Prostate gland (tissue), 2 donors: ENCODE measurements at regions not wholly inside any gene's neighbourhood (a gene's known extent, or its start where the extent isn't known, plus 50 kb on each side); places are given as distances from the start of the nearest gene placed in this dataset.

Experiments
- CTCF ChIP-seq, 4 experiments: fragments of 200-600 bp in 2 of 4; fragments of 450-650 bp in 2 of 4; sonication (generic) in 2 of 4; IDR thresholded peaks; 1 replicate in 3 of 4; 2 replicates in 1 of 4; pipeline ENCODE4 v1.5.1; 2016 to 2019; ENCODE audit warnings: antibody characterized with exemption in 4 of 4, mild to moderate bottlenecking in 2 of 4, moderate library complexity in 2 of 4
- POLR2A ChIP-seq: fragments of 450-650 bp; IDR thresholded peaks from one replicate; pipeline ENCODE4 v1.6.1; 2016; ENCODE audit warnings: antibody characterized with exemption, mild to moderate bottlenecking

GRCh38 chr6:11869672-11870340, 91.2 kb upstream of the ADTRP start:
- no peak for TF ChIP-seq POLR2A
- no peak for TF ChIP-seq CTCF (IDR thresholded peaks at IDR 0.05)
